Activated T-helper 1 cell treated with anti-CD3 and anti-CD28 coated beads, Interleukin-12 subunit alpha, Interleukin-12 subunit beta, Interleukin-2, Interleukin-4 antibody, amounts not matched to agents 30 ng/mL and 10 ng/mL and 1 ng/mL, durations not matched to agents 14 hours and 24 hours and 36 hours (primary cell): ENCODE measurements at regions not wholly inside any gene's neighbourhood (a gene's known extent, or its start where the extent isn't known, plus 50 kb on each side); places are given as distances from the start of the nearest gene placed in this dataset.
A peak's percentile ranks its signal among the peaks of the same experiment; 100 is the strongest.

Source experiments
- DNase-seq: peaks from one replicate; pipeline ENCODE4 v3.0.0; 2021; ENCODE audit warnings: low spot score
- H3K27ac Mint-ChIP-seq: one replicate; pipeline ENCODE4 v1.8.0; 2021; ENCODE audit warnings: mild to moderate bottlenecking, mixed read lengths
- H3K27me3 Mint-ChIP-seq: one replicate; pipeline ENCODE4 v1.8.0; 2022; ENCODE audit warnings: mild to moderate bottlenecking, moderate library complexity, mixed read lengths; ENCODE audit not compliant: insufficient read depth
- H3K36me3 Mint-ChIP-seq: one replicate; pipeline ENCODE4 v1.8.0; 2021; ENCODE audit warnings: low read depth, mixed read lengths
- H3K4me1 Mint-ChIP-seq: one replicate; pipeline ENCODE4 v1.8.0; 2021; ENCODE audit warnings: low read depth, mixed read lengths
- H3K4me3 Mint-ChIP-seq: one replicate; pipeline ENCODE4 v1.8.0; 2021; ENCODE audit warnings: mild to moderate bottlenecking, moderate library complexity, mixed read lengths
- H3K9me3 Mint-ChIP-seq: one replicate; pipeline ENCODE4 v1.8.0; 2021; ENCODE audit warnings: mixed read lengths
- intact Hi-C: fragments of 100-400 bp; cut with micrococcal nuclease; formaldehyde crosslinking; loops from one replicate; pipeline ENCODE4 v1.15.1; 2024

DNA sequence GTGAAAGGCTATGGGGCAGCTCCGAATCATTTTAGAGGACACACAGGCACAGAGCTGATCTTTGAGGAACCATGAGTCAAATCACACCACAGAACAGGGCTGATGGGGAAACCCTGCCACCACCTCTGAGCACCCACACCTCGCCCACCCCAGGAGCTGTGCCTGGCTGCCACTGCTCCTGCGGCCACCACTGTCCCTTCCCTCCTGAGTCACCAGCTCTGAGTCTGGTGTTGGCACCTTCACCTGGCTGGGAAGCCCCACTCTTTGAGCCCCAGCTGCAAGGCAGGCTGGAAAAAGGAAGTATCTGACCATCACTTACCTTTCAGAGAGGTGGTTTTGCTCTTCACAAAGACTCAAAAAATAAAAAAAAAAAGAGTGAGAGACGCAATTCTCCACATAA is 63.6 kb upstream of the MEF2A start:
- H3K9me3 Mint-ChIP-seq = peaks cover 9% of the 10 kb centered on the region
- intact Hi-C loops = loop anchor here (2.0 to 5.0 kb wide), 2 partner anchors 50 to 221 kb away; no protein-coding TSS in a partner anchor
- H3K4me3 Mint-ChIP-seq = peak overlapping the region; percentile 12
- H3K27ac Mint-ChIP-seq = peak overlapping the region; percentile 66
- no peaks in the 10 kb centered on the region for H3K27me3 Mint-ChIP-seq
- no peak for DNase-seq
- H3K36me3 Mint-ChIP-seq = peaks cover 2% of the 10 kb centered on the region
- peaks cover 45% of the 10 kb centered on the region for H3K4me1 Mint-ChIP-seq

GRCh38 chr15:99502661-99503060 is 63.1 kb upstream of the MEF2A start:
- Mint-ChIP-seq H3K9me3 (peaks cover 6% of the 10 kb centered on the region), H3K27ac (peak overlapping the region; percentile 66), H3K4me1 (peaks cover 45% of the 10 kb centered on the region), H3K36me3 (no peaks in the 10 kb centered on the region), H3K4me3 (peak overlapping the region; percentile 12), H3K27me3 (no peaks in the 10 kb centered on the region)
- intact Hi-C loops = loop anchor here (2.0 to 5.0 kb wide), 2 partner anchors 50 to 222 kb away; no protein-coding TSS in a partner anchor
- no peak for DNase-seq

- Mint-ChIP-seq H3K27ac (no peak overlapping the region), H3K4me3 (peak overlapping the region; percentile 25), H3K4me1 (peaks cover 52% of the 10 kb centered on the region), H3K9me3 (peaks cover 2% of the 10 kb centered on the region), H3K36me3 (no peaks in the 10 kb centered on the region), H3K27me3 (no peaks in the 10 kb centered on the region)
- intact Hi-C loops = loop anchor here (2.0 to 5.0 kb wide), 2 partner anchors 49 to 223 kb away; no protein-coding TSS in a partner anchor
- DNase-seq = no peak
These were observed 62.4 kb upstream of the MEF2A start for GRCh38 chr15:99503411-99503810.

- intact Hi-C loops = loop anchor here (1.0 to 5.0 kb wide), 7 partner anchors 48 to 200 kb away; partner anchors contain the start of gene MEF2A
- no peak for DNase-seq
- Mint-ChIP-seq H3K36me3 (no peaks in the 10 kb centered on the region), H3K27ac (peak overlapping the region; percentile 73), H3K4me3 (peak overlapping the region; percentile 25), H3K9me3 (no peaks in the 10 kb centered on the region), H3K4me1 (peaks cover 53% of the 10 kb centered on the region), H3K27me3 (no peaks in the 10 kb centered on the region)
These were observed 61.5 kb upstream of the MEF2A start for GRCh38 chr15:99504071-99504822.

DNA sequence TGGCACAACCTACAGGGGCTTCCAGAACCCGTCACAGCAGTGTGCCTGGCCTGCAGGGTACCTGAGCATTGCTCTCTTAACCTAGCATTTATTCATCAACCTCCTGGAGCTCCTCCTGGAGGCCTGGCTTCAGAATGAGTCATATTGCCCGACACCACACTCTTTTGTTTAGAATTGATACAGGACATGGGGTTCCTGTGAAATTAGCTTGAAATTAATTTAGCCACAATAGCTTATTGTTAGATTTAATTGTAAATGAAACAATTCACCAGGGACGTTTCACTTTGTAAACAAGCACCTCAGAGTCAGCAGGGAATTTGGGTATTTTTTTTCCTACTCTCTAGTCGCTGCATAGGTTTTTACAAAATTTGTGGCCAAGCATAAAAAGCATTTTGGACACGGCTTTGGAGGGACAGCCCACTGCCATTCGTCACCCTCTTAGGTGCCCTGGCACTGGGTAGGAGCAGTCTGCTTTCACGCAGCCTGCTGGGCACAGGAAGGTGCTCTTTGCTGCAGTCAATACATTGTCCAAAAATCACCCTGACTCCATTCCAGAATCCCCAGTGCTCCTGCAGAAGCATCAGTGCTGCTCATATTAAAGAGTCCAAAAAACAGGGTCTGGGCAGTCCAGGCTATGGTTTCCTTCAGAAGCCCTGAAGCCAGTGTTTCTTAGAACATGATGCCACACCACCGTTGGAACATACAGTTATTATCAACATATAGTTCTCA is 60.8 kb upstream of the MEF2A start:
- DNase-seq = no peak
- H3K4me3 Mint-ChIP-seq = no peak overlapping the region
- no peaks in the 10 kb centered on the region for H3K9me3 Mint-ChIP-seq
- intact Hi-C loops = loop anchor here (1.0 to 5.0 kb wide), 7 partner anchors 47 to 199 kb away; partner anchors contain the start of gene MEF2A
- H3K36me3 Mint-ChIP-seq = no peaks in the 10 kb centered on the region
- H3K27ac Mint-ChIP-seq = peak overlapping the region; percentile 73
- peaks cover 60% of the 10 kb centered on the region for H3K4me1 Mint-ChIP-seq
- H3K27me3 Mint-ChIP-seq = no peaks in the 10 kb centered on the region

GRCh38 chr15:99506399-99506798 is 59.4 kb upstream of the MEF2A start:
- no peak overlapping the region for H3K4me3 Mint-ChIP-seq
- no peak overlapping the region for H3K27ac Mint-ChIP-seq
- H3K4me1 Mint-ChIP-seq = peaks cover 56% of the 10 kb centered on the region
- intact Hi-C loops = no loop called here
- H3K36me3 Mint-ChIP-seq = no peaks in the 10 kb centered on the region
- DNase-seq = no peak
- no peaks in the 10 kb centered on the region for H3K9me3 Mint-ChIP-seq
- no peaks in the 10 kb centered on the region for H3K27me3 Mint-ChIP-seq

- no peaks in the 10 kb centered on the region for H3K27me3 Mint-ChIP-seq
- intact Hi-C loops = no loop called here
- H3K4me1 Mint-ChIP-seq = peaks cover 55% of the 10 kb centered on the region
- H3K36me3 Mint-ChIP-seq = no peaks in the 10 kb centered on the region
- H3K4me3 Mint-ChIP-seq = no peak overlapping the region
- no peak overlapping the region for H3K27ac Mint-ChIP-seq
- no peaks in the 10 kb centered on the region for H3K9me3 Mint-ChIP-seq
- DNase-seq = no peak
These were observed 58.7 kb upstream of the MEF2A start for GRCh38 chr15:99507016-99507503.

DNA sequence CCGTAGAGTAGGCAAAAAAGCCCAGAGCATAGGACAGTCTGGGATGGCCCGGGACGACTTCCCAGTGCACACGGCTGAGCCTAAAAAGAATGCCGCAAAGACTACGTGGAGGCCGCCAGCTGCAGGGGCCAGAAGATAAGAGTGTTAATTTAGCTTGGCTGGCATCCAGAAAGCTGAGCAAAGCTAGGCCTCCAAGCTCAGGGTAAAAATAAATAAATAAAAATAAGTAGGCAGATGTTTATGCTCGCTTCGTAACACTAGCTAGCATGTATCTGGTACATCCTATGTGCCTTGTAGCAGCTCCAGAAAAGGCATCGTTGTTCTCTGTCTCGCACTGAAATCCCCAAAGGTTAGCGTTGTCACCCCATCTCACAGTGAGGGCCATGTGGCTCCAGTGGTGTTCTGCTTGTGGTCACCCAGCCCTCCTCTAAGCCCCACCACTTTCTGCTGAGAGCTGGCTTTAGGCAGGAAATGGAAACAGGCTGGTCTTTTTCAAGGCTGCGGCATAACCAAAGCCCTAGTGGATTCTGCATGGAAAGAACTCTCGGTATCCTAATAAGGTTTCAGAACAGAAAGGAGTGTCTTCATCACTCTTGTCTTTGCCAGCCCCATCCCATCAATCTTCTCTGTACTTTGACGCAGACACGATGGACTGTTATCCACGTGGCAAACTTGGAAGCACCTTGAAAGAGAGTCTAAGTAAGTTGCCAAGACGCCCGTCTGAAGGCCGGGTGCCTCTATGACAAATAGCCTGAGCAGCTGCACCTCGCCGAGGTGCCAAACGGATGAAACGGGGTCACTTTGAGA is 58.1 kb upstream of the MEF2A start:
- H3K27ac Mint-ChIP-seq = peak overlapping the region; percentile 6
- no peak for DNase-seq
- H3K27me3 Mint-ChIP-seq = no peaks in the 10 kb centered on the region
- peaks cover 55% of the 10 kb centered on the region for H3K4me1 Mint-ChIP-seq
- intact Hi-C loops = no loop called here
- H3K9me3 Mint-ChIP-seq = no peaks in the 10 kb centered on the region
- H3K36me3 Mint-ChIP-seq = no peaks in the 10 kb centered on the region
- H3K4me3 Mint-ChIP-seq = no peak overlapping the region

- DNase-seq = no peak
- Mint-ChIP-seq H3K36me3 (no peaks in the 10 kb centered on the region), H3K4me3 (no peak overlapping the region), H3K4me1 (peaks cover 50% of the 10 kb centered on the region), H3K27ac (no peak overlapping the region), H3K9me3 (no peaks in the 10 kb centered on the region), H3K27me3 (no peaks in the 10 kb centered on the region)
- intact Hi-C loops = no loop called here
These were observed 57.5 kb upstream of the MEF2A start for GRCh38 chr15:99508311-99508645.

GRCh38 chr15:99508852-99509251 is 56.9 kb upstream of the MEF2A start:
- H3K36me3 Mint-ChIP-seq = no peaks in the 10 kb centered on the region
- no peak for DNase-seq
- H3K9me3 Mint-ChIP-seq = no peaks in the 10 kb centered on the region
- intact Hi-C loops = no loop called here
- H3K27ac Mint-ChIP-seq = no peak overlapping the region
- H3K4me3 Mint-ChIP-seq = no peak overlapping the region
- H3K27me3 Mint-ChIP-seq = no peaks in the 10 kb centered on the region
- peaks cover 44% of the 10 kb centered on the region for H3K4me1 Mint-ChIP-seq

GRCh38 chr15:99509686-99510461 is 55.9 kb upstream of the MEF2A start:
- Mint-ChIP-seq H3K27ac (no peak overlapping the region), H3K4me3 (no peak overlapping the region), H3K9me3 (no peaks in the 10 kb centered on the region), H3K36me3 (no peaks in the 10 kb centered on the region), H3K4me1 (peaks cover 38% of the 10 kb centered on the region), H3K27me3 (no peaks in the 10 kb centered on the region)
- intact Hi-C loops = no loop called here
- no peak for DNase-seq

GRCh38 chr15:99511531-99511865 is 54.3 kb upstream of the MEF2A start:
- Mint-ChIP-seq H3K4me1 (peaks cover 34% of the 10 kb centered on the region), H3K4me3 (no peak overlapping the region), H3K9me3 (no peaks in the 10 kb centered on the region), H3K36me3 (no peaks in the 10 kb centered on the region), H3K27ac (no peak overlapping the region), H3K27me3 (no peaks in the 10 kb centered on the region)
- no peak for DNase-seq
- intact Hi-C loops = no loop called here
